Psoas muscle (tissue), 7 donors: ENCODE measurements at regions not wholly inside any gene's neighbourhood (a gene's known extent, or its start where the extent isn't known, plus 50 kb on each side); places are given as distances from the start of the nearest gene placed in this dataset.

Experiments used
- ATAC-seq, 4 donors: fragments of 200-7000 bp; cut with Tn5 transposase; one replicate each; pipeline ENCODE4 v1.9.1; 2020; ENCODE audit warnings: moderate library complexity in 3 of 4, mild to moderate bottlenecking in 2 of 4
- DNase-seq, 2 donors: peaks; one replicate each; pipeline ENCODE4 v3.0.0-alpha.2; 2020
- H3K27ac ChIP-seq: fragments of 200-600 bp; one replicate; pipeline ENCODE4 v1.8.0; 2022
- H3K27me3 ChIP-seq, 3 donors: fragments of 200-600 bp in 1 of 3; one replicate each; pipeline versions ENCODE4 v1.6.1 to v1.8.0; 2013 to 2022; ENCODE audit warnings: low read length in 2 of 3, mild to moderate bottlenecking in 2 of 3, moderate library complexity in 1 of 3; ENCODE audit not compliant: insufficient read depth in 3 of 3
- H3K36me3 ChIP-seq, 2 donors: fragments of 200-600 bp in 1 of 2; one replicate each; pipeline versions ENCODE4 v1.6.1 to v1.8.0; 2013 to 2022; ENCODE audit warnings: low read depth in 1 of 2, mild to moderate bottlenecking in 1 of 2, moderate library complexity in 1 of 2; ENCODE audit not compliant: insufficient read depth in 1 of 2
- H3K4me1 ChIP-seq: fragments of 200-600 bp; one replicate; pipeline ENCODE4 v1.8.0; 2022
- H3K4me3 ChIP-seq: fragments of 200-600 bp; one replicate; pipeline ENCODE4 v1.8.0; 2022; ENCODE audit warnings: mild to moderate bottlenecking
- H3K9me3 ChIP-seq: fragments of 200-600 bp; one replicate; pipeline ENCODE4 v1.8.0; 2022
- CTCF ChIP-seq: fragments of 200-600 bp; IDR thresholded peaks from one replicate; pipeline ENCODE4 v1.8.0; 2022; ENCODE audit warnings: antibody characterized with exemption
- WGBS, 3 donors: extraction: QIAGEN DNeasy Blood & Tissue Kit; methylation state at CpG; one replicate each; pipeline versions ENCODE4 v1.1.6 to v1.1.7; 2013; 5-methylcytosine and 5-hydroxymethylcytosine counted together
- intact Hi-C, 2 donors: fragments of 100-400 bp; cut with DNase I; formaldehyde crosslinking; loops; one replicate each; pipeline versions ENCODE4 v1.11.0 to v1.14.2; 2022
- donor health status: healthy with polysubstance abuse.
- donor health status: DM: no; HTN: no; CAD: no; lungs with moderate emphysema.
- donor health status: Bipolar disorder and iron deficiency.
- donor health status: healthy.
- donor health status: DM: yes; HTN: yes; CAD: no.
- donor health status: DM: no; HTN: no; CAD: no.
- donor health status: DM: yes; HTN: yes; CAD: no.

GRCh38 chr5:167903659-167904058 lies 387.8 kb upstream of the WWC1 start:
- ATAC-seq, result no peak
- H3K36me3 ChIP-seq, result no peaks in the 10 kb centered on the region
- intact Hi-C loops, result no loop called here
- no peaks in the 10 kb centered on the region for H3K9me3 ChIP-seq
- 62 to 66% (median 64%) methylated on average over 2 of the region's 2 CpGs for WGBS, 3 donors
- TF ChIP-seq CTCF, result no peak
- no peaks in the 10 kb centered on the region for H3K4me1 ChIP-seq
- no peak overlapping the region for H3K4me3 ChIP-seq
- no peak for DNase-seq
- no peak overlapping the region for H3K27ac ChIP-seq
- no peaks in the 10 kb centered on the region for H3K27me3 ChIP-seq

- Histone ChIP-seq H3K4me1 (no peaks in the 10 kb centered on the region), H3K9me3 (no peaks in the 10 kb centered on the region)
- no peak for ATAC-seq
Measured at GRCh38 chr5:167905919-167906853, 385.3 kb upstream of the WWC1 start.

GRCh38 chr5:167908606-167909005 lies 382.8 kb upstream of the WWC1 start:
- intact Hi-C loops, result no loop called here
- no peak for TF ChIP-seq CTCF

More at GRCh38 chr5:167905919-167906853, 385.3 kb upstream of the WWC1 start:
- no peaks in the 10 kb centered on the region for H3K36me3 ChIP-seq
- no peak overlapping the region for H3K27ac ChIP-seq
- H3K4me3 ChIP-seq, result no peak overlapping the region
- no peak for DNase-seq
- no peaks in the 10 kb centered on the region for H3K27me3 ChIP-seq
- intact Hi-C loops, result no loop called here
- TF ChIP-seq CTCF, result no peak
- WGBS, 3 donors, result 45 to 52% (median 47%) methylated on average over 6 of the region's 6 CpGs

GRCh38 chr5:167912941-167913665 lies 378.3 kb upstream of the WWC1 start:
- H3K27ac ChIP-seq, result no peak overlapping the region
- intact Hi-C loops, result no loop called here
- 59 to 74% (median 73%) methylated on average over 6 of the region's 6 CpGs for WGBS, 3 donors
- H3K4me3 ChIP-seq, result no peak overlapping the region
- no peak for ATAC-seq
- no peaks in the 10 kb centered on the region for H3K4me1 ChIP-seq
- H3K9me3 ChIP-seq, result no peaks in the 10 kb centered on the region
- H3K36me3 ChIP-seq, result no peaks in the 10 kb centered on the region
- TF ChIP-seq CTCF, result no peak
- no peaks in the 10 kb centered on the region for H3K27me3 ChIP-seq
- no peak for DNase-seq

More at GRCh38 chr5:167908606-167909005, 382.8 kb upstream of the WWC1 start:
- no peak overlapping the region for H3K4me3 ChIP-seq
- DNase-seq (no peak), ATAC-seq (no peak)
- no peaks in the 10 kb centered on the region for H3K4me1 ChIP-seq
- H3K9me3 ChIP-seq, result no peaks in the 10 kb centered on the region
- no peaks in the 10 kb centered on the region for H3K36me3 ChIP-seq
- no peaks in the 10 kb centered on the region for H3K27me3 ChIP-seq
- H3K27ac ChIP-seq, result no peak overlapping the region
